HG03064 (cell line): ENCODE measurements at regions not wholly inside any gene's neighbourhood (a gene's known extent, or its start where the extent isn't known, plus 50 kb on each side); places are given as distances from the start of the nearest gene placed in this dataset.
"Not testable (repeated sequence)": the region's sequence is repeated elsewhere in the genome, so short reads cannot be mapped to it uniquely, and the experiment has no call there.

Experiments
- ATAC-seq: cut with Tn5 transposase; IDR thresholded peaks from one replicate; pipeline ENCODE4 v1.9.1; 2021; ENCODE audit warnings: low read depth; ENCODE audit not compliant: unreplicated experiment

DNA sequence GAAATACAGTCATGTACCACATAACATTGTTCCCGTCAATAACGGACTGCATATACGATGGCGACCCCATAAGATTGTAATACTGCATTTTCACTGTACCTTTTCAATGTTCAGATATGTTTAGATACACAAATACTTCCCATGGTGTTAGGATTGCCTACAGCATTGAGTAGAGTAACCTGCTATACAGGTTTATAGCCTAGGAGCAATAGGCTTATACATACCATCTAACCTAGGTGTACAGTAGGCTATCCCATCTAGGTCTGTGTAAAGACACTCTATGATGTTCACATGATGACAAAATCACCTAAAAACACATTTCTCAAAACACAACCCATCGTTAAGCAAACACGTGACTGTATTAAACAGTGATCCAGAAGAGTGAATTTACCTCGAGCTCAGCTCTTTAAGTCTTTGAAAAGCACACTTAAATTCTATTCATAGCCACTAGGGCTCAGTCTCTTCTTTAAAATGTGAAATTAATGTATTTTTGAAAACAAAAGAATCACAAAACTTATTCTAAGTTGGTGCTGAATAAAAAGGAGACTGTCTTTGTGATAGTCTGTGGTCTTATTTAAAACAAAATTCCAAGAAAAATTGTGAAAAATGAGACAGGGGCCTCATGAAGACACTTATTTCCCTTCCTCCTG is 239.1 kb upstream of the ARID2 start:
- no peak for ATAC-seq

DNA sequence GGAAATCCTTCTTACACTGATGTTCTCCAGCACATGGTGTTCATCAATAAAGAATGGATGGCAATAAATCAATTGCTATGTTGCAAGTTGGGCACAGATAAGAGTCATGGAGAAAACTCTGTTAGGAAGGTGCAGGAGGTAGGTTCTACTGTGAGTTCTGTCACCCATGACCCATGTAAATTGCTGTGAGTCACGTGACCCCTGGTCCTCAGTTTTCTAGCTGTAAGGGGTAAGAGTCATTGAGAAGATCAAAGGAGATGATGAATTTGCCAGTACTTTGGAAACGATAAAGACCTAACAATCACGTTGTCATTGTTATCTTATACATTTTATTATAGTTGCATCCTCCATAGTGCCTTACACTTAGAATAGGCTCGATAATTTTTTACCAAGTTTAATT is 235.2 kb upstream of the ARID2 start:
- ATAC-seq = no peak

DNA sequence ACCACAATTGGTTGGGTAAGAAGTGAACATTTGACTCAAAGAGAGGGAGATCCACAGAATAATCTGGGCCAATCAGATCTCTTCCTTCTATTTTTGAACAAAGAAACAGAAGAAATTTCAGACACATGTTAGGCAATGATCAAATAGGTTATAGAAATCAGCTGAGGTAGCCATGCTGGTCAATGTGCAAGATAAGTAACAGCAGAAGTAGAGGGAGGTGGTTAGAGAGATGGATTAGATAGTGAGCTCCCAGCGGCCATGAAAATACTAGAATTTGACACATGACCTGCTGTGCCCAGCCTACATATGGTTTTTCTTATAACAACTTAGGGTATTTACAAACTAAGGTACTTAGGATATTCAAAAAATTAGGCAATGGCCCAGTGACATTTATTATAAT is 230.9 kb upstream of the ARID2 start:
- ATAC-seq = no peak

DNA sequence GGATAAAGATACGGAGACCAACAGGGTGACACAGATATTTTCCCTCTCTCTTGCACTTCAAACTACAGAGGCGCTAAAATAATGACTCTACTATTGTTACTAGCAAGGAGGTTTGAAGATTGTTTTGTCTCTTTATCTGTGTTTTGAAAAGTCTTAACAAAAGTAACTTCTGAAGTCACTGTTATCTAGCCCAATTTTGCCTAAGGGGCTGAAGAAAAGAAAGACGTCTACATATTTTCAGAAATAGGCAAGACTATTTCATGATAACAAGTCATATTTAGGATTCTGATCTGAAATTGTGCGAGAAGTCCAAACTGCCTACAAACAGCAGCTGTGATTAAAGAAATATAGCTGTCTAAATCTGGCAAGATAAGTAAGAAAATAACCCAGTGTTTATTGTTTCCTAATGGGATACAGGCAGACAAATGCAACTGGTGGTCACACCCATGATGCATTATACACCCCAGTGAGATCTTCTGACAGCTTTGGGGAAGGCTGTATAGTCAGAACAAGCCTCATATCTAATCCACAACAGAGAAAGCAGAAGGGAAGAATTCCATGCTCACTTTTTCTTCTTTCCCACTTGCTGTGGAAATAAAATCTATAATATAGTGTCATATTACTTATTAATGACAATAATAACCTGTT is 226.9 kb upstream of the ARID2 start:
- ATAC-seq = no peak

DNA sequence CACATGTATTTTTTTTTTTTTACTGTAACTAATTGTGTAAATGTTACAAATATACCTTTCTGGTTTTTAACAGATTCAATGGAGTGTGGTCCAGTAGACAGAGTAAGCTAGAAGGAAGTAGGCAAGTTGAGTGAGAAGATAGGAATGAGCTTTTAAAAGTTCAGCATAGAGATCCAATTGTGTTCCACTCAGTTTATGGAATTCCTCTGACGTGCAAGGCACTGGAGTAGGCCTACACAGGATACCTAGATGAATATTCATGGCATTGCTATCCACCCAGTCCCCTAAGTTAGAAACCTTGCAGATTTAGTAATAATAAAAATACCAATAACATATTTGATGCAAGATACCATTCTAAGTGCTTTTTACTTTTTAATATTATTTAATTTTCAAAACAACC is 225.6 kb upstream of the ARID2 start:
- no peak for ATAC-seq

DNA sequence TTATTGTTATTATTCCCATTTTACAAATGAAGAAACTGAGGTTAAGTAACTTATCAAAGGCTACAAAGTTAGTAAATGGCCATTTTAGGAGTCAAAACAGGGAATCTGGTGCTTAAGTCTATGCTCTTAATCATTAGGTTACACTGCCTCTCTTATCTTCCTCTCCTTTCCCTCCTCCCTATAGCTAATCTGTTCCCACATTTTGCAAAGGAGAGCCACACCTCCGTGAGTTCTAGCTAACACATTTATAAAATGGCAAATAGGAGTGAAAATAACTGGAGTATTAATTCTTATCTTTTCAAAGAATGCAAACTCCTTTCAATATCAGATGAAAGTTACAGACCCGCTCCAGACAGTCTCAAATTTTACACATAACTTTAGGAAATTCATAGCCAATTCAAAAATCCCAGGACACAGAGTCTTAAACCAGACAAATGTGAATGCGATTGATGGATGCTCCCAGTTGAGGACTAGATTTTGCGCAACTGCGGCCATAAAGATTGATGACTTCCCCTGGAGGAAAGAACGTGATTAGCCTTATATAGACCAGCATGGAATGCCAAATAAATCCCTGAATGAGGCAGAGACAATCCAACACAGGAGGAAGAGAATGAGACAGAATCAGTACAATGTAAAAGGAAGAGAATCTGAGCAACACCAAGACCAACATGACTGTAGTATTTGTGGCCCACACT is 225.0 kb upstream of the ARID2 start:
- ATAC-seq = no peak

DNA sequence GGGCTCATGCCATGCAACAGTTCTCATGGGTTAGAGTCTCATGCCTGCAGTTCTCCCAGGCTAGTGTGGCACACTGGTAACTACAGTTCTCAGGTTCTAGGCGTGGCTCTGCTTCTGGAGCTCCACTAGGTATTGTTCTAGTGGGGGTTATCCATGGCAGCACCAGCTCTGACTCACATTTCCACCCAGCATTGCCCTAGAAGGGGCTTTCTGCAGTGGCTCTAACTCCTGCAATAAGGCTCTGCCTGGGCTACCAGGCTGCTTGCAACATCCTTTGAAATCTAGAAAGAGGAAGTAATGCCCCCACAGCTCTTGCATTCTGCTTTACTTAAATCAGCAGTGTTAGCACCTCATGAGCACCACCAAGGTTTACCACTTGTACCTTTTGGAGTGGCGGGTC is 220.3 kb upstream of the ARID2 start:
- ATAC-seq = no peak

DNA sequence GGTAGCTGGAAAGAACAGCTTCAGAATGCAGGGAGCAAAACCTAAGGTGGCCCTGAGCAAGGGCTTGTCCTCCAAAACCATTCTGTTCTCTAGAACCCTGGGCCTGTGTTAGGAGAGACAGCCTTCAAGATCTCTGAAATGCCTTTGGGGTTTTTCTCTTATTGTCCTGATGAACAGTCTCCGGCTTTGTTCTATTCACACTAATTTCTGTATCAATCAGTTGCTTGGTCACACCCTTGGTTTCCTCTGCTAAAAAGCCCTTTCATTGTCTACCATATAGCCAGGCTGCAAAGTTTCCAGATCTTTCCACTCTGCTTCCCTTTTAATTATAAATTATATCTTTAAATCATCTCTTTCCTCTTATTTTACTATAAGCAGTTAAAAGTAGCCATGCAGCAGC is 219.9 kb upstream of the ARID2 start:
- no peak for ATAC-seq

DNA sequence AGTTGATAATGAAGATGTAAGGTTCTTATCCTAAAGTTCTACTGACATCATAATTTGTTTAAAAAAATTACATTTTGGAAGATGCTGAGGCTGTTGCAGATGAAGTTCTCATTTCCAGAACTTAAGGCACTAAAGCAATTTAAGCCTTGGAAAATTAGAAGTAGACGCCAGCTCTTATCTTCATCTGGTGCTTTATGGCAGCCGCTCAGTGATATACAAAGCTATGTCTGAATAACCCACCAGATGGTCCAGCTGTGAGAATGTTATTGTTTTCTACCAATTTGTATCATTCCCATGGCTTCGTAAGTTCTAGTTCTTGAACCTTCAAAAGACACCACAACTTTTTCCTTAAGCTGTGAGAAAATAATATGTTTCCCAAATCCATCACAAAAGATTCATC is 212.1 kb upstream of the ARID2 start:
- no peak for ATAC-seq

DNA sequence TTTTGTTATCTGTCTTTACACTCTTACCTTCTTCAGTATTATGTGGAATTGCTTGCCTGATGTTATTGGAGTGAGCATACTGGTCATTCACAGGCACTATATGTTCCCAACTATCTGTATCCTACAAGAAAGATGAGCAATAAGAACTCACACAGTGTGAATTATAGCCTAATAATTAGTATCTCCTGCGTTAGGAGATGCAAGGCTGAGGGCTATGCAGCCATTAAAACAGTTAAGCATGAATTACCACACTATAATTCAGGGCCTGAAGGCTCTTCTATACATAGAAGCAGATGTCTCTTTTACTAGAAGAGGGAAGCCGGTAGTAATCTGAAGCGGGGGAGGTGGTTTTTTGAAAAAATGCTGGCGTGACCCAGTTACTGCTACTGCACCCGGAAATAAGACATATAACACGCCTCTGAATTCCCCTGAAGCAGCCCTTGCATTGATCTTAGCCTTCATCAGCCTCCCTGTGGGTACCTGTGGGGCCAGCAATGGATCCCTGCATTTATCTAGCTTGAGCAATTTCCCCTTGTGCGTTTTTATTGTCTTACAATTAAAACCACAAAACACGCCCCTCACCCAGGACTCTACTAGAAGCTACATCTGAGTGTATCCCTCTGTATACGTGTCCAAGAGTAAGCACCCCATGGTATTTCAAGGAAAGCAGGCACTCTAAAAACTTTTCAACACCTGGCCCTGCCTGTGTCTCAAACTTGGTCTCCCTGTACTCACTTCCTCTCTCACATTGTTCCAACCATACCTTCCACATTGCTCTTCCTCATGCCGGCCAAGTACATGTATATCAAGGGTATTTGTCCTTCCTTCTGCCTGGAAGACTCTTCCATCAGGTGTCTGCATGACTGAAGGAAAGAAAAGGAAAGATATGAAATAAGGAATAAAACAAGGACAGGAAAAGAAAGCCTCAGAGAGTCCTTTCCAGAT is 210.9 kb upstream of the ARID2 start:
- no peak for ATAC-seq

DNA sequence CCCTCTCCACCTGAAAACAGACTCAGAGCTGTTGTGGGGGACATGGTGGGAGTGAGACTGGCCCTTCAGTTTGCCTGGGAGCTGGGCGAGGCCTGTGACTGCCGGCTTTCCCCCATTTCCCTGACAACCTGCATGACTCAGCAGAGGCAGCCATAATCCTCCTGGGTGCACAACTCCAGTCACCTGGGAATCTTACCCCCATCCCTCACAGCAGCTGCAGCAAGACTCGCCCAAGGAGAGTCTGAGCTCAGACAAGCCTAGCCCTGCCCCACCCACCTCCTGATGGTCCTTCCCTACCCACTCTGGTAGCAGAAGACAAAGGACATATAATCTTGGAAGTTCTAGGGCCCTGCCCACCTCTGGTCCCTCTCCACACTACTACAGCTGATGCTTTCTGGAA is 207.3 kb upstream of the ARID2 start:
- ATAC-seq = no peak

DNA sequence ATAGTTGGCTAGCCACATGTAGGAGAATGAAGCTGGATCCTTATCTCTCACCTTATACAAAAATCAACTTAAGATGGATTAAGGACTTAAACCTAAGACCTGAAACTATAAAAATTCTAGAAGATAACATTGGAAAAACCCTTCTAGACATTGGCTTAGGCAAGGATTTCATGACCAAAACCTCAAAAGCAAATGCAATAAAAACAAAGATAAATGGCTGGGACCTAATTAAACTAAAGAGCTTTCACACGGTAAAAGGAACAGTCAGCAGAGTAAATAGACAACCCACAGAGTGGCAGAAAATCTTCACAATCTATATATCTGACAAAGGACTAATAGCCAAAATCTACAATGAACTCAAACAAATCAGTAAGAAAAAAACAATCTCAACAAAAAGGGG is 202.7 kb upstream of the ARID2 start:
- ATAC-seq = not testable (repeated sequence)

DNA sequence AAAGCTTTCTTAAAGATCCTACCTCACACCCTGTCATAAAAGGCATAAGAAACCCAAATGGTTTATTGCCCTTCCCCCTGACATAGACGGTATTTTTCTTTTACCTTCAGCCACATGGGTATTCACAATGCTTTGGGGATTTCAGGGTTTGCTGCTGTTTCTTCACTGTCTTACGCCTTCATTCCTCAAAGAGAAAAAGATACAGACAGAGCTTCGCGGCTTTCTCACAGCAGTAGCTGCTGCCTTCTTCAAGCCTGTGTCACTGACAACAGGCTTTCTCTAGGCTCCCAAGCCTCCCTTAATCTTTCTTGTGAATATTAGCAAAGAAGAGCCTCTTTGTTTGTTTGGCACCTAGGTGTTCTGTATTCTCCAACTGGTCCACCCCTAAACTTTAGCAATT is 197.4 kb upstream of the ARID2 start:
- no peak for ATAC-seq

DNA sequence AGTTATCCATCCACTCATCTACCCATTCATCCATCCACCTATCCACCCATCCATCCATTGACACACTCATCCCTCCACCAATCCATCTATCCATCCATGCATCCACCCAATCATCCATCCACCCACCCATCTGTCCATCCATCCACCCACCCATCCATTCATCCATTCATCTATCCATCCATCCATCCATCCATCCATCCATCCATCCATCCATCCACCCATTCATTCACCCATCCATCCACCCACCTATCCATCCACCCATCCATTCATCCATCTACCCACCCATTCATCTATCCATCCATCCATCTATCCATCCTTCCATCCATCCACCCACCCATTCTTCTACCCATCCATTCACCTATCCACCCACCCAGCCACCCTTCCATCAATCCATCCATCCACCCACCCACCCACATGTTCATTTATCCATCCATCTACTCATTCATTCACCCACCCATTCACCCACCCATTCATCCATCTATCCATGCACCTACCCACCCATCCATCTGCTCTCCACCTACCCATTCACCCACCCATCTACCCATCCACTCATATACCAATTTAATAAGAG is 193.8 kb upstream of the ARID2 start:
- no peak for ATAC-seq

DNA sequence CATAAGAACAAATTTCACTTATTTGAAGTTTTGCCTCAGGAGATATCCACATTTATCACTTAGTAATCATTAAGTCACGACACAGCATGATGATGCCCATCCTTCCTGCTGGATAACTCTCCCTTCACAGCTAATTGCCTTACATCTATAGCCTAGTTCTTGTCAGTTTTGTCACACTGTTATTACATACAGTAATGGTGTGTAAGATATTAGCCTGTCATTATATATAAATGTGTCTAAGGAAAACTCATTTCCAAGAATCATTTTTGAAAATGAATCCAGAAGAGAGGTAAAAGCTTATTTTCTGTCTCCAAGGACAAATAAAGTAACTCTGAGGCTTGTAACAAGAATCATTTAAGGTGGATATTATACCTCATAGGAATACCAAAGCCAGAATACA is 193.2 kb upstream of the ARID2 start:
- no peak for ATAC-seq

DNA sequence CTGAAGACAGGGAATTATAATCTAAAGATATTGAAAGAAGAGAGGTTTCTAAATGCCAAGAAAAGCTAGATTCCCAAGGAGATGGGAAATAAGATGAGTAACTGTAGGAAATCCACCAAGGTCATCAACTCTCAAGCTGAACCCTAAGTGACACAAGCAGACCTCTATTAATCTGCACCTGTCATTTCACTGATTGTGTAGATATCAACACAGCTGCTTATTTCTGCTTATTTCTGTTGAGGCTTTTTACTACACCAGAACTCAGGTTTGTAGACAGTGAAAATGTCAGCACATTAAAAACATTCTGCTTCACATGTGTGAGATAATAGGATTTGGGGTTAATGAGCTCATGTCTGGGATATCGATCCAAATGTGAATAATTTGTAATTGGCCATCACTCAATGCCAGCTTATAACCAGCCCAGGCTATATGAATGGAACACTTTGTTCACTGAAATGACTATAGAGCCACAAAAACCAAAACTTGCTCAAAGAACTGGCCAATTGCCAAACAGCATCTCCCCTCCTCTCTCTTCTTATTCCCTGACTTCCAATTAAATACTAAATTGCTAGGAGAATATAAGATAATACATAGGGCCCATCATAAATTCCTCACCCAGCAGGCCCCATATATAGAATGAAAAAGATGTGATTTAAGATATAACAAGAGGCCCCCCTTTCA is 188.7 kb upstream of the ARID2 start:
- ATAC-seq = no peak

DNA sequence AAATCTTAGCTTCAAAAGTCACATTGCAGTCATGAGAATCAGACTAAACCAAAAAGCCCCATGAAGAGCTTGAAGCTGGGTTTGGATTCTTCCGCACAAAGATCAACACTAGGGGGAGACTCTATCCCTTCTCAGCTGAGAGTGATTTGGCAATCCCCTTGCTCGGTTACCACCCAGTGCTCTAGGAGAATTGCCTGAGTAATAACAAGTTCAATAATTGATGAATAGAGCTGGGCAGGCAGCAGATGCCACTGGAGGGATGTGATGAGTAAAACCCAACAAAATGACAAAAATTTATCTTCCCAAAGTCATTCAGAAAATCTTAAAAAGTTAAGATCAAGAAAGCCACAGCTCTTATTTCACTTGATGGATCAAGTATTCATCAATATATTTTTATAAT is 185.6 kb upstream of the ARID2 start:
- no peak for ATAC-seq

DNA sequence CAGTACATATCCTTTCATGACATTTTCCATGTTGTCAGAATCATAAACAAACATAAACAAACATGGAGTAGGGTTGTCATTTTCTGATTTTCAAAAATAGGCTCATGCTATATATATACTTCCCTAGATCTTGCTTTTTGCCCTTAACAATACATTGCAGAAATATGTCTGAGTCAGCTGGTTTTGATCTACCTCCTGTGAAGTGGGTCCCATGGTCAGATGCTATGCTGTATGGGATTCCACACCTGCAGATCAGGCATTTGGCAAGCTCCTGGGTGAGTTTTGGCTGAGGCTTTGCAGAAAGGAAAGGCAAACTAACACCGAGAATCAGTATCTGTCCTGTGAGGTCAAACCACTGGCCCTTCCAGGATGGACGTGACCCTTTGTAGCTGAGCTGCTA is 183.0 kb upstream of the ARID2 start:
- no peak for ATAC-seq

DNA sequence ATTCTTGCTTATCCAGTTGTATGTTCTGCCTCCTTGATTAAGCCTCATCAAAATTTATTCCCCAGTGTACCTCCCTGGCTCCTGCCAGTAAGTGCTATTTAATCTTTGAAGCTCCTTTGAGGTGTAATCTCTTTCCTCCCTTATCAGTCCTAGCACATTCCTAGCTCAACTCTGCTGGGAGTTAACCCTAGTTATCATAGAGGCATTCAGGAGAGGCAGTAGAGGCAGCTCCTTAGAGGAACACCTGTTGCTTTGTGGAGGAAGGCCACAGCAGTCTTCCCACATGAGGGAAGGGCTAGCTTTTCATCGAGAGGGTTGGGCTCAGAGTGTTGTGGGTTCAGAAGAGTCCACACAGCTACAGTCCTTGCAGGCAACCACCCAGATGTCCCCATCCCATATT is 182.4 kb upstream of the ARID2 start:
- no peak for ATAC-seq

DNA sequence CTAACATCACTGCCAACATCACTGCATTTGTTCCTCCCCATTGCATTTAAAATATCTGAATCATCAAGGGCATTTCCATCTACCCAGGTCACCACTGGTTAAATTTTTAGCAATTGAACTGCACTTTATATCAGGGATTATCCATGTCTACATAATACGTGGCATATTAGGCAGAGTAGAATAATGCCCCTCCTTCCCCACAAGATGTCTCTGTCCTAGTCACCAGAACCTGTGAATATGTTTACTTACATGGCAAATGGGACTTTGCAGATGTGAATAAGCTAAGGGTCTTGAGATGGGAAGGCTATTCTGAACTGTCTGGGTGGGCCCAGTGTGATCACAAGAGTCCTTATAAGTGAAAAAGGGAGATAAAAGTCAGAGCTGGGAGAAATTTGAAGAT is 181.7 kb upstream of the ARID2 start:
- ATAC-seq = no peak
